ENCODE measurements at regions not wholly inside any gene's neighbourhood (a gene's known extent, or its start where the extent isn't known, plus 50 kb on each side); places are given as distances from the start of the nearest gene placed in this dataset.

GRCh38 chr10:23675585-23675984 is 236.7 kb downstream of the OTUD1 start:
- TF ChIP-seq CTCF (IDR thresholded peaks at IDR 0.05; ENCODE audit: insufficient read depth, low read depth, low read length), result no peak
- DNase-seq (ENCODE audit: low read depth), result no peak
- no peak overlapping the region for H3K4me3 ChIP-seq (ENCODE audit: low read depth, low read length)

DNA sequence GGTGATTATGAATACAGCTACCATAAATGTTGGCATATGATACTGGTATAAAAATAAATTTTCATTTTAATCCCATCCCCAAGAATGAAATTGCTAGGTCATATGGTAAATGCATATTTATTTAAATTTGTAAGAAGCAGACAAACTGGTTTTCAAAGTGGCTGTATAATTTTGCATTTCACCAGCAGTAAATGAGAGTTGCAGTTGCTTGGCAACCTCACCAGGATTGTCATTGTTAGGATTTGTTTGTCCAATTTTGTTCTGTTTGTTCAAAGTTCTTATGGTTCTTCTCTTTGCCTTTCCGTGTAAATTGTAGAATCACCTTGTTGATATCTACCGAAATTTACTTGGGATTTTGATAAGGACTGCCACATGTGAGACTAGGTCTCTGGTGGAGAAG is 237.4 kb downstream of the OTUD1 start:
- no peak for DNase-seq (ENCODE audit: low read depth)
- TF ChIP-seq CTCF (IDR thresholded peaks at IDR 0.05; ENCODE audit: insufficient read depth, low read depth, low read length), result no peak
- no peak overlapping the region for H3K4me3 ChIP-seq (ENCODE audit: low read depth, low read length)

DNA sequence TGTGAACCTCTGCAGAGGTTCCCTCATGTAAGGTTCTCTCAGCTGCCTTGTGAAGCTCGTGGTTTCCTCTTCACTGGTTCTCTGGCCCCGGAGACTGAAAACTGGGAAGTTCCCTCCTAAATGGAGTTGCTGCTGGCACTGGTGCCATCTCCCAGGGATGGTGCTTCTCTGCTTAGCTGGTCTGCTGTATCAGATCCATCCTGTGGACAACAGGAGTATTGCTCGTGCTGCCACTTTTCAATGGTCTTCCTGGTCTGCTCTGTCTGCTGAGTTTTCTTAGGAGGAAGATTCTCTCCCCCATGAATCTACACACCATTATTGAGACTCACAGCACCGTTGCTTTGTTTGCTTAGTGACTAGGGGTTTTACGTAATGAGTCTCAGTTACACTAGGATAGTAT is 247.8 kb downstream of the OTUD1 start:
- DNase-seq (ENCODE audit: low read depth), result no peak
- TF ChIP-seq CTCF (IDR thresholded peaks at IDR 0.05; ENCODE audit: insufficient read depth, low read depth, low read length), result no peak
- H3K4me3 ChIP-seq (ENCODE audit: low read depth, low read length), result no peak overlapping the region

- TF ChIP-seq CTCF (IDR thresholded peaks at IDR 0.05; ENCODE audit: insufficient read depth, low read depth, low read length), result no peak
- DNase-seq (ENCODE audit: low read depth), result no peak
- no peak overlapping the region for H3K4me3 ChIP-seq (ENCODE audit: low read depth, low read length)
These were observed 253.9 kb downstream of the OTUD1 start for GRCh38 chr10:23692736-23693135.

GRCh38 chr10:23693501-23693901 is 254.6 kb downstream of the OTUD1 start:
- no peak for TF ChIP-seq CTCF (IDR thresholded peaks at IDR 0.05; ENCODE audit: insufficient read depth, low read depth, low read length)
- DNase-seq (ENCODE audit: low read depth), result no peak
- H3K4me3 ChIP-seq (ENCODE audit: low read depth, low read length), result no peak overlapping the region

- no peak for TF ChIP-seq CTCF (IDR thresholded peaks at IDR 0.05; ENCODE audit: insufficient read depth, low read depth, low read length)
- no peak for DNase-seq (ENCODE audit: low read depth)
- H3K4me3 ChIP-seq (ENCODE audit: low read depth, low read length), result no peak overlapping the region
These were observed 255.1 kb downstream of the OTUD1 start for GRCh38 chr10:23693925-23694324.

- no peak for DNase-seq (ENCODE audit: low read depth)
- no peak overlapping the region for H3K4me3 ChIP-seq (ENCODE audit: low read depth, low read length)
- no peak for TF ChIP-seq CTCF (IDR thresholded peaks at IDR 0.05; ENCODE audit: insufficient read depth, low read depth, low read length)
These were observed 255.6 kb downstream of the OTUD1 start for GRCh38 chr10:23694446-23694920.

All from fibroblast of villous mesenchyme (primary cell).